Tibial nerve (tissue), 4 donors: ENCODE measurements at regions not wholly inside any gene's neighbourhood (a gene's known extent, or its start where the extent isn't known, plus 50 kb on each side); places are given as distances from the start of the nearest gene placed in this dataset.

Experiments used
- EP300 ChIP-seq, 2 donors: sonication (generic); formaldehyde crosslinking; IDR thresholded peaks; one replicate each; pipeline ENCODE4 v1.6.1; 2017; ENCODE audit warnings: antibody characterized with exemption in 2 of 2, mild to moderate bottlenecking in 1 of 2
- POLR2A ChIP-seq, 2 donors: fragments of 450-650 bp; IDR thresholded peaks; one replicate each; pipeline ENCODE4 v1.6.1; 2017; ENCODE audit warnings: antibody characterized with exemption in 2 of 2, mild to moderate bottlenecking in 2 of 2, moderate library complexity in 2 of 2
- TF ChIP-seq, protein P1 (sequence below), 5 experiments: fragments of 200-600 bp in 3 of 5; fragments of 450-650 bp in 2 of 5; sonication (generic) in 3 of 5; IDR thresholded peaks; one replicate each; pipeline ENCODE4 v1.5.1; 2016 to 2019; ENCODE audit warnings: antibody characterized with exemption in 5 of 5, mild to moderate bottlenecking in 3 of 5, moderate library complexity in 2 of 5

- TF ChIP-seq, protein P1, sequence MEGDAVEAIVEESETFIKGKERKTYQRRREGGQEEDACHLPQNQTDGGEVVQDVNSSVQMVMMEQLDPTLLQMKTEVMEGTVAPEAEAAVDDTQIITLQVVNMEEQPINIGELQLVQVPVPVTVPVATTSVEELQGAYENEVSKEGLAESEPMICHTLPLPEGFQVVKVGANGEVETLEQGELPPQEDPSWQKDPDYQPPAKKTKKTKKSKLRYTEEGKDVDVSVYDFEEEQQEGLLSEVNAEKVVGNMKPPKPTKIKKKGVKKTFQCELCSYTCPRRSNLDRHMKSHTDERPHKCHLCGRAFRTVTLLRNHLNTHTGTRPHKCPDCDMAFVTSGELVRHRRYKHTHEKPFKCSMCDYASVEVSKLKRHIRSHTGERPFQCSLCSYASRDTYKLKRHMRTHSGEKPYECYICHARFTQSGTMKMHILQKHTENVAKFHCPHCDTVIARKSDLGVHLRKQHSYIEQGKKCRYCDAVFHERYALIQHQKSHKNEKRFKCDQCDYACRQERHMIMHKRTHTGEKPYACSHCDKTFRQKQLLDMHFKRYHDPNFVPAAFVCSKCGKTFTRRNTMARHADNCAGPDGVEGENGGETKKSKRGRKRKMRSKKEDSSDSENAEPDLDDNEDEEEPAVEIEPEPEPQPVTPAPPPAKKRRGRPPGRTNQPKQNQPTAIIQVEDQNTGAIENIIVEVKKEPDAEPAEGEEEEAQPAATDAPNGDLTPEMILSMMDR (IDR thresholded peaks at IDR 0.05), result no peak
- TF ChIP-seq POLR2A (IDR thresholded peaks at IDR 0.05), result no peak
- TF ChIP-seq EP300 (IDR thresholded peaks at IDR 0.05), result no peak
These were observed 743.3 kb upstream of the EPHA6 start for GRCh38 chr3:96071097-96071496.
